Neutrophil (primary cell): ENCODE measurements at regions not wholly inside any gene's neighbourhood (a gene's known extent, or its start where the extent isn't known, plus 50 kb on each side); places are given as distances from the start of the nearest gene placed in this dataset.

Experiments used
- H3K27ac ChIP-seq: fragments of 200-600 bp; sonication (generic); 2 replicates; pipeline ENCODE4 v1.5.1; 2016; ENCODE audit warnings: mild to moderate bottlenecking, moderate library complexity
- H3K27me3 ChIP-seq: fragments of 200-600 bp; sonication (generic); 2 replicates; pipeline ENCODE4 v1.6.0; 2016; ENCODE audit warnings: mild to moderate bottlenecking
- H3K36me3 ChIP-seq: fragments of 200-600 bp; sonication (generic); 2 replicates; pipeline ENCODE4 v1.5.1; 2017
- H3K4me1 ChIP-seq, 2 experiments: fragments of 200-600 bp in 1 of 2; sonication (generic) in 1 of 2; 1 replicate in 1 of 2; 2 replicates in 1 of 2; pipeline versions ENCODE4 v1.5.1 to v1.6.1; 2013 to 2016; ENCODE audit warnings: low read depth in 1 of 2, low read length in 1 of 2, mild to moderate bottlenecking in 1 of 2, moderate library complexity in 1 of 2; ENCODE audit not compliant: control insufficient read depth in 1 of 2, insufficient read depth in 1 of 2
- H3K4me3 ChIP-seq, 2 experiments: fragments of 200-600 bp in 1 of 2; sonication (generic) in 1 of 2; 1 replicate in 1 of 2; 2 replicates in 1 of 2; pipeline ENCODE4 v1.5.1; 2013 to 2016; ENCODE audit warnings: low read depth in 1 of 2, low read length in 1 of 2, mild to moderate bottlenecking in 1 of 2, moderate library complexity in 1 of 2
- H3K9me3 ChIP-seq: fragments of 200-600 bp; sonication (generic); 2 replicates; pipeline ENCODE4 v1.5.1; 2016
- TF ChIP-seq, protein P1 (sequence below): fragments of 200-600 bp; sonication (generic); IDR thresholded peaks from 2 replicates; pipeline ENCODE4 v1.5.1; 2016; ENCODE audit warnings: antibody characterized with exemption

DNA sequence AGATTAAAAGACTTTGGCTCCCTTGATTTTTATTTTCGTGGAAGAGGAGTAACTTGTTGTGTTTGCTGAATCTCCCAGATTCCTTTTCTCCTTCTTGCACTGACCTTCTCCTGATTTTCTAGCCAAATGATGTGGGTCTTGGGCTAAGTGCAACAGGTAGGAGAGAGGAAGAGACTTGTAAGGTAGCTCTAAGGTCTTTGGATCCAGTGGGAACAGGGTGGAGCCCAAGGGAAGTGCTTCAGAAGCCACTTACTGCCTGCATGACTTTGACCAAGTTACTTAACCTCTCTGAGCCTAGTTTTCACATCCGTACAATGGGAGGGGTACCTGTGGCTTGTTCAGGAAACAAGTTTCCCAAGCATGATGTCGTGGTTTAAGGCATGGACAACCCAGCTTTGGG lies 111.3 kb upstream of the IRX3 start:
- TF ChIP-seq, protein P1, sequence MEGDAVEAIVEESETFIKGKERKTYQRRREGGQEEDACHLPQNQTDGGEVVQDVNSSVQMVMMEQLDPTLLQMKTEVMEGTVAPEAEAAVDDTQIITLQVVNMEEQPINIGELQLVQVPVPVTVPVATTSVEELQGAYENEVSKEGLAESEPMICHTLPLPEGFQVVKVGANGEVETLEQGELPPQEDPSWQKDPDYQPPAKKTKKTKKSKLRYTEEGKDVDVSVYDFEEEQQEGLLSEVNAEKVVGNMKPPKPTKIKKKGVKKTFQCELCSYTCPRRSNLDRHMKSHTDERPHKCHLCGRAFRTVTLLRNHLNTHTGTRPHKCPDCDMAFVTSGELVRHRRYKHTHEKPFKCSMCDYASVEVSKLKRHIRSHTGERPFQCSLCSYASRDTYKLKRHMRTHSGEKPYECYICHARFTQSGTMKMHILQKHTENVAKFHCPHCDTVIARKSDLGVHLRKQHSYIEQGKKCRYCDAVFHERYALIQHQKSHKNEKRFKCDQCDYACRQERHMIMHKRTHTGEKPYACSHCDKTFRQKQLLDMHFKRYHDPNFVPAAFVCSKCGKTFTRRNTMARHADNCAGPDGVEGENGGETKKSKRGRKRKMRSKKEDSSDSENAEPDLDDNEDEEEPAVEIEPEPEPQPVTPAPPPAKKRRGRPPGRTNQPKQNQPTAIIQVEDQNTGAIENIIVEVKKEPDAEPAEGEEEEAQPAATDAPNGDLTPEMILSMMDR, result no peak
- H3K27me3 ChIP-seq, result peaks cover 15% of the 10 kb centered on the region
- H3K4me1 ChIP-seq, result no peaks in the 10 kb centered on the region
- H3K27ac ChIP-seq, result no peak overlapping the region
- H3K4me3 ChIP-seq, result no peak overlapping the region
- no peaks in the 10 kb centered on the region for H3K36me3 ChIP-seq
- H3K9me3 ChIP-seq, result no peaks in the 10 kb centered on the region

GRCh38 chr16:54397190-54397835 lies 110.7 kb upstream of the IRX3 start:
- Histone ChIP-seq H3K4me3 (no peak overlapping the region), H3K27ac (no peak overlapping the region), H3K27me3 (peaks cover 15% of the 10 kb centered on the region), H3K4me1 (no peaks in the 10 kb centered on the region), H3K36me3 (no peaks in the 10 kb centered on the region), H3K9me3 (no peaks in the 10 kb centered on the region)
- TF ChIP-seq, protein P1, result no peak

DNA sequence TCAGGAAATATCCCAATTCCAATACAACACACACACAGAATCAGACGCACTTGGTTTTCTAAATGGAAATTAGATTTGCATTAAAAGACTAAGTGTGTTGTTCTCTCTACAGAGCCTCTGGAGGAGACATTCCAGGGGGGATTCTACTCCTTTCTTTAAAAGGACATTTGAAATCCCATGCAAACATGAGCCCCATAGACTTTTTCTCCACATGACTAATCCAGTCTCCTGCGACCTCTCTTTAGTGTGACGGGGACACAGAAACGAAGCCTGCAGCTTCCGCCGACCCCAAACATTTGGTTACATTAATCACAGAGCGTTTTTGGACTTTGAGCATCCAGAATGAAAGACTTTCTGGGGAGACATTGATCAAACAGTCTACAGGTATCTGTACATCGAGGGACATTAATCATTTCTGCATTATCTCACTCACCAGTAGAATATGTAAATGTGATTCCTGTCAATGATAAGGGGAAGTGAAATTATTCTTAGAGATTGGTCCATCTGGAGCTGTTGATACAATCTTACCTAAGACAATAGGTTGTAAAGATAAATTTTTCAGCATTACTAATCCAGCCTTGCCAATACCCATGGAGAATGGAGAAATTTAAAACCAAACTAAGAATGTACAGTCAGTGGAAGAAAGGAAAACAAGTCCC lies 103.4 kb upstream of the IRX3 start:
- H3K27me3 ChIP-seq, result peaks cover 20% of the 10 kb centered on the region
- no peak overlapping the region for H3K27ac ChIP-seq
- H3K36me3 ChIP-seq, result no peaks in the 10 kb centered on the region
- H3K9me3 ChIP-seq, result no peaks in the 10 kb centered on the region
- TF ChIP-seq, protein P1, result no peak
- H3K4me1 ChIP-seq, result no peaks in the 10 kb centered on the region
- no peak overlapping the region for H3K4me3 ChIP-seq

GRCh38 chr16:54385141-54385540 lies 98.6 kb upstream of the IRX3 start:
- Histone ChIP-seq H3K4me1 (no peaks in the 10 kb centered on the region), H3K4me3 (no peak overlapping the region), H3K9me3 (no peaks in the 10 kb centered on the region), H3K27me3 (peaks cover 7% of the 10 kb centered on the region), H3K27ac (no peak overlapping the region), H3K36me3 (no peaks in the 10 kb centered on the region)
- TF ChIP-seq, protein P1, result no peak

GRCh38 chr16:54381601-54382313 lies 95.2 kb upstream of the IRX3 start:
- Histone ChIP-seq H3K4me3 (no peak overlapping the region), H3K36me3 (no peaks in the 10 kb centered on the region), H3K9me3 (no peaks in the 10 kb centered on the region), H3K4me1 (no peaks in the 10 kb centered on the region), H3K27me3 (peaks cover 14% of the 10 kb centered on the region), H3K27ac (no peak overlapping the region)
- TF ChIP-seq, protein P1, result no peak
